Psoas muscle (tissue), 7 donors: ENCODE measurements at regions not wholly inside any gene's neighbourhood (a gene's known extent, or its start where the extent isn't known, plus 50 kb on each side); places are given as distances from the start of the nearest gene placed in this dataset.

ENCODE experiments used
- ATAC-seq, 4 donors: fragments of 200-7000 bp; cut with Tn5 transposase; one replicate each; pipeline ENCODE4 v1.9.1; 2020; ENCODE audit warnings: moderate library complexity in 3 of 4, mild to moderate bottlenecking in 2 of 4
- DNase-seq, 2 donors: peaks; one replicate each; pipeline ENCODE4 v3.0.0-alpha.2; 2020
- H3K27ac ChIP-seq: fragments of 200-600 bp; one replicate; pipeline ENCODE4 v1.8.0; 2022
- H3K27me3 ChIP-seq, 3 donors: fragments of 200-600 bp in 1 of 3; one replicate each; pipeline versions ENCODE4 v1.6.1 to v1.8.0; 2013 to 2022; ENCODE audit warnings: low read length in 2 of 3, mild to moderate bottlenecking in 2 of 3, moderate library complexity in 1 of 3; ENCODE audit not compliant: insufficient read depth in 3 of 3
- H3K36me3 ChIP-seq, 2 donors: fragments of 200-600 bp in 1 of 2; one replicate each; pipeline versions ENCODE4 v1.6.1 to v1.8.0; 2013 to 2022; ENCODE audit warnings: low read depth in 1 of 2, mild to moderate bottlenecking in 1 of 2, moderate library complexity in 1 of 2; ENCODE audit not compliant: insufficient read depth in 1 of 2
- H3K4me1 ChIP-seq: fragments of 200-600 bp; one replicate; pipeline ENCODE4 v1.8.0; 2022
- H3K4me3 ChIP-seq: fragments of 200-600 bp; one replicate; pipeline ENCODE4 v1.8.0; 2022; ENCODE audit warnings: mild to moderate bottlenecking
- H3K9me3 ChIP-seq: fragments of 200-600 bp; one replicate; pipeline ENCODE4 v1.8.0; 2022
- WGBS, 3 donors: extraction: QIAGEN DNeasy Blood & Tissue Kit; methylation state at CpG; one replicate each; pipeline versions ENCODE4 v1.1.6 to v1.1.7; 2013; 5-methylcytosine and 5-hydroxymethylcytosine counted together
- intact Hi-C, 2 donors: fragments of 100-400 bp; cut with DNase I; formaldehyde crosslinking; loops; one replicate each; pipeline versions ENCODE4 v1.11.0 to v1.14.2; 2022
- TF ChIP-seq, protein P1 (sequence below): fragments of 200-600 bp; IDR thresholded peaks from one replicate; pipeline ENCODE4 v1.8.0; 2022; ENCODE audit warnings: antibody characterized with exemption
- donor health status: healthy with polysubstance abuse.
- donor health status: DM: no; HTN: no; CAD: no; lungs with moderate emphysema.
- donor health status: Bipolar disorder and iron deficiency.
- donor health status: healthy.
- donor health status: DM: yes; HTN: yes; CAD: no.
- donor health status: DM: no; HTN: no; CAD: no.
- donor health status: DM: yes; HTN: yes; CAD: no.

- no peak for DNase-seq
- TF ChIP-seq, protein P1, sequence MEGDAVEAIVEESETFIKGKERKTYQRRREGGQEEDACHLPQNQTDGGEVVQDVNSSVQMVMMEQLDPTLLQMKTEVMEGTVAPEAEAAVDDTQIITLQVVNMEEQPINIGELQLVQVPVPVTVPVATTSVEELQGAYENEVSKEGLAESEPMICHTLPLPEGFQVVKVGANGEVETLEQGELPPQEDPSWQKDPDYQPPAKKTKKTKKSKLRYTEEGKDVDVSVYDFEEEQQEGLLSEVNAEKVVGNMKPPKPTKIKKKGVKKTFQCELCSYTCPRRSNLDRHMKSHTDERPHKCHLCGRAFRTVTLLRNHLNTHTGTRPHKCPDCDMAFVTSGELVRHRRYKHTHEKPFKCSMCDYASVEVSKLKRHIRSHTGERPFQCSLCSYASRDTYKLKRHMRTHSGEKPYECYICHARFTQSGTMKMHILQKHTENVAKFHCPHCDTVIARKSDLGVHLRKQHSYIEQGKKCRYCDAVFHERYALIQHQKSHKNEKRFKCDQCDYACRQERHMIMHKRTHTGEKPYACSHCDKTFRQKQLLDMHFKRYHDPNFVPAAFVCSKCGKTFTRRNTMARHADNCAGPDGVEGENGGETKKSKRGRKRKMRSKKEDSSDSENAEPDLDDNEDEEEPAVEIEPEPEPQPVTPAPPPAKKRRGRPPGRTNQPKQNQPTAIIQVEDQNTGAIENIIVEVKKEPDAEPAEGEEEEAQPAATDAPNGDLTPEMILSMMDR = no peak
- ATAC-seq = no peak
- Histone ChIP-seq H3K4me3 (no peak overlapping the region), H3K4me1 (no peaks in the 10 kb centered on the region), H3K36me3 (no peaks in the 10 kb centered on the region), H3K27ac (no peak overlapping the region), H3K27me3 (no peaks in the 10 kb centered on the region), H3K9me3 (no peaks in the 10 kb centered on the region)
- intact Hi-C loops = no loop called here
- 31 to 43% (median 36%) methylated on average over 1 of the region's 1 CpG for WGBS, 3 donors
These were observed 183.3 kb upstream of the TRIB2 start for GRCh38 chr2:12533337-12534005.

- no peak overlapping the region for H3K27ac ChIP-seq
- H3K4me3 ChIP-seq = no peak overlapping the region
- intact Hi-C loops = no loop called here
- H3K9me3 ChIP-seq = no peaks in the 10 kb centered on the region
- no peaks in the 10 kb centered on the region for H3K27me3 ChIP-seq
- no peak for DNase-seq
- TF ChIP-seq, protein P1 = no peak
- no peak for ATAC-seq
- H3K4me1 ChIP-seq = no peaks in the 10 kb centered on the region
- H3K36me3 ChIP-seq = no peaks in the 10 kb centered on the region
- 49 to 59% (median 50%) methylated on average over 3 of the region's 3 CpGs for WGBS, 3 donors
These were observed 182.0 kb upstream of the TRIB2 start for GRCh38 chr2:12534646-12535263.

- intact Hi-C loops = no loop called here
- WGBS, 3 donors = 85 to 89% (median 86%) methylated on average over 4 of the region's 4 CpGs
These were observed 179.8 kb upstream of the TRIB2 start for GRCh38 chr2:12536976-12537375.

DNA sequence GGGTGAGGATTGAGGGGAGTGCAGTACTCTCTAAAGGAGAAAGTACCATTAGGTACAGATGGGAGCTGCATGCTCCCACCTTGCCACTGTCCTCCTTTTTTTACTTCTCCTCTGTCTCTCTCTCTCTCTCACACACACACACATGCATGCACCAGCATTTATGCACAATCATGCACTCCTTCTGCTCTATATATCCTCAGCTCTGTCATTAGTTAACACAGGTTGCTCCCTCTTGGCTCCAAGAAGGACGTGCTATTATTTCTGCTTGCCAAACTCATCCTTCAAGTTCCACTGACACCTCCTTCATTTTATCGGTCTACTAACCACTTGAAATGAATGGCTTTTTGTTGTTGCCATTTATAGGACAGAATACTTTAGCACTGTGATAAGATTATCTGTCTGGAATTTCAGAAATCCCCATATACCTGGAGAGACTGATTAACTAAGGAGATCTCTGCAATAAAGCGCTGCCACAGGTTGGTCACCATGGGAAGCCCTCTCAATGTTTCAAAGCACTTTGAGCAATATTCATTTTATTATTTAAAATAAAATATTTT is 178.5 kb upstream of the TRIB2 start:
- no peak overlapping the region for H3K27ac ChIP-seq
- H3K4me3 ChIP-seq = no peak overlapping the region
- WGBS, 3 donors = 87 to 91% (median 89%) methylated on average over 3 of the region's 3 CpGs
- TF ChIP-seq, protein P1 = no peak
- H3K36me3 ChIP-seq = no peaks in the 10 kb centered on the region
- no peaks in the 10 kb centered on the region for H3K4me1 ChIP-seq
- H3K9me3 ChIP-seq = no peaks in the 10 kb centered on the region
- DNase-seq = no peak
- intact Hi-C loops = no loop called here
- H3K27me3 ChIP-seq = no peaks in the 10 kb centered on the region
- no peak for ATAC-seq

More at GRCh38 chr2:12536976-12537375, 179.8 kb upstream of the TRIB2 start:
- no peak for ATAC-seq
- Histone ChIP-seq H3K4me1 (no peaks in the 10 kb centered on the region), H3K4me3 (no peak overlapping the region), H3K36me3 (no peaks in the 10 kb centered on the region), H3K27ac (no peak overlapping the region), H3K9me3 (no peaks in the 10 kb centered on the region), H3K27me3 (no peaks in the 10 kb centered on the region)
- DNase-seq = no peak
- TF ChIP-seq, protein P1 = no peak
